HepG2 (cell line): ENCODE measurements at regions not wholly inside any gene's neighbourhood (a gene's known extent, or its start where the extent isn't known, plus 50 kb on each side); places are given as distances from the start of the nearest gene placed in this dataset.

Experiments
- CBX5 ChIP-seq: sonication (generic); formaldehyde crosslinking; IDR thresholded peaks from 2 replicates; pipeline ENCODE4 v1.4.0; 2020; ENCODE audit warnings: missing genetic modification reagents, borderline replicate concordance
- CTCF ChIP-seq: sonication (generic); formaldehyde crosslinking; IDR thresholded peaks from 2 replicates; pipeline ENCODE4 v1.5.0; 2020; ENCODE audit warnings: mild to moderate bottlenecking, missing genetic modification reagents, moderate library complexity
- EP300 ChIP-seq, 3 experiments: sonication (generic) in 1 of 3; formaldehyde crosslinking in 1 of 3; IDR thresholded peaks; 2 replicates each; pipeline versions ENCODE4 v1.5.1 to v1.6.1; 2011 to 2020; ENCODE audit warnings: low read depth in 2 of 3, low read length in 2 of 3, borderline replicate concordance in 1 of 3, improper control_type of control experiment in 1 of 3, mild to moderate bottlenecking in 1 of 3, missing genetic modification reagents in 1 of 3, moderate library complexity in 1 of 3
- ETV5 ChIP-seq: IDR thresholded peaks from 2 replicates; pipeline ENCODE4 v1.6.1; 2018; ENCODE audit warnings: missing biosample characterization, missing genetic modification reagents, inconsistent platforms, borderline replicate concordance
- MEIS2 ChIP-seq: sonication (generic); formaldehyde crosslinking; IDR thresholded peaks from 2 replicates; pipeline ENCODE4 v1.9.0; 2021; ENCODE audit warnings: mild to moderate bottlenecking, missing genetic modification reagents
- MLLT10 ChIP-seq: sonication (generic); formaldehyde crosslinking; IDR thresholded peaks from 2 replicates; pipeline ENCODE4 v1.4.0; 2020; ENCODE audit warnings: missing genetic modification reagents
- NFIB ChIP-seq: sonication (generic); formaldehyde crosslinking; IDR thresholded peaks from 2 replicates; pipeline ENCODE4 v1.9.0; 2021; ENCODE audit warnings: missing genetic modification reagents, mild to moderate bottlenecking, borderline replicate concordance
- NR3C1 ChIP-seq: sonication (generic); formaldehyde crosslinking; IDR thresholded peaks from 2 replicates; pipeline ENCODE4 v1.4.0; 2020; ENCODE audit warnings: missing genetic modification reagents
- PRPF4 ChIP-seq: fragments of 200-400 bp; formaldehyde crosslinking; IDR thresholded peaks from 2 replicates; pipeline ENCODE4 v1.6.1; 2016; ENCODE audit warnings: low read length, low read depth; ENCODE audit not compliant: poor library complexity, severe bottlenecking
- ZBTB20 ChIP-seq: sonication (generic); formaldehyde crosslinking; IDR thresholded peaks from 2 replicates; pipeline ENCODE4 v1.8.1; 2023; ENCODE audit warnings: missing genetic modification reagents, low read depth, mild to moderate bottlenecking, borderline replicate concordance
- ZGPAT ChIP-seq: IDR thresholded peaks from 2 replicates; pipeline ENCODE4 v1.6.1; 2016; ENCODE audit warnings: mild to moderate bottlenecking
- ZNF224 ChIP-seq: sonication (generic); formaldehyde crosslinking; IDR thresholded peaks from 2 replicates; pipeline ENCODE4 v1.5.0; 2020; ENCODE audit warnings: mild to moderate bottlenecking, missing genetic modification reagents
- ZNF354B ChIP-seq: sonication (generic); formaldehyde crosslinking; IDR thresholded peaks from 2 replicates; pipeline ENCODE4 v1.8.0; 2022; ENCODE audit warnings: mild to moderate bottlenecking, missing genetic modification reagents
- ZSCAN20 ChIP-seq: sonication (generic); formaldehyde crosslinking; IDR thresholded peaks from 2 replicates; pipeline ENCODE4 v1.4.0; 2020; ENCODE audit warnings: missing genetic modification reagents, mild to moderate bottlenecking, borderline replicate concordance

DNA sequence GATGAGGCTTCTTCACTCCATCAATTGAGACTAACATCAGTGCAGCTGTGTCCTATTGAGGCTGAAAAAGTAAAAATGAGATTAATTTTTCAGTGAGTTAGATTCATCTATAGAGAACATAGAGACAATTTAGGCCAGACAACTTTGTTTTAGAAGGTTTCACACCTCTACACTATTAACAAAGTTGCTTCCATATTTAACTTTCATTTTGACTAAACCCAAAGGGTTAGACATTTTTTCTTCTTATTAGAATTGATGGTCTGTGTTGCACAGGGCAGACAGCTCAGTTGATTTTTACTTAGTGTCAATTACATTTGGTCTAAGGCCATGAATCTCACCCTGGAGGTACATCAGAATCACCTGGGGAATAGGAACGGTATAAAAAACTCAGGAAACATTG is 130.2 kb upstream of the NXPH2 start:
- TF ChIP-seq CTCF (CRISPR knock-in tag) (no peak), MLLT10 (no peak), ETV5 (CRISPR knock-in tag) (no peak), CBX5 (CRISPR knock-in tag) (no peak), NFIB (CRISPR knock-in tag) (no peak), ZNF224 (CRISPR knock-in tag) (no peak), ZBTB20 (CRISPR knock-in tag) (no peak), EP300 (IDR thresholded peaks at IDR 0.05; ENCODE audit: low read depth in 2 of 2, low read length in 2 of 2) (no peak), EP300 (CRISPR knock-in tag; IDR thresholded peaks at IDR 0.05; ENCODE audit: borderline replicate concordance) (no peak), ZNF354B (no peak), PRPF4 (no peak), ZSCAN20 (no peak), MEIS2 (no peak), ZGPAT (CRISPR knock-in tag) (no peak), NR3C1 (no peak)
